GM23338 (cell line): ENCODE measurements at regions not wholly inside any gene's neighbourhood (a gene's known extent, or its start where the extent isn't known, plus 50 kb on each side); places are given as distances from the start of the nearest gene placed in this dataset.

Experiments
- ATAC-seq: fragments of 200-7000 bp; cut with Tn5 transposase; 3 replicates; pipeline ENCODE4 v1.9.1; 2020
- DNase-seq: peaks from one replicate; pipeline ENCODE4 v3.0.0-alpha.2; 2015; ENCODE audit warnings: low spot score
- H2AFZ ChIP-seq: fragments of 200-600 bp; sonication (generic); 2 replicates; pipeline ENCODE4 v1.8.0; 2016; ENCODE audit warnings: antibody characterized with exemption, mild to moderate bottlenecking, moderate library complexity
- H3F3A ChIP-seq: fragments of 200-600 bp; sonication (generic); replicated peaks from 2 replicates; pipeline ENCODE4 v1.8.0; 2017; ENCODE audit warnings: antibody characterized with exemption, mixed run types, low read depth
- H3K27ac ChIP-seq: fragments of 200-600 bp; sonication (generic); 2 replicates; pipeline ENCODE4 v1.6.1; 2016; ENCODE audit warnings: low read depth
- H3K27me3 ChIP-seq: fragments of 200-600 bp; sonication (generic); 2 replicates; pipeline ENCODE4 v1.8.0; 2016; ENCODE audit warnings: mild to moderate bottlenecking, mixed run types, moderate library complexity; ENCODE audit not compliant: insufficient read depth
- H3K36me3 ChIP-seq: fragments of 200-600 bp; sonication (generic); 2 replicates; pipeline ENCODE4 v1.8.0; 2016; ENCODE audit warnings: mild to moderate bottlenecking; ENCODE audit not compliant: insufficient read depth
- H3K4me1 ChIP-seq: fragments of 200-600 bp; sonication (generic); 2 replicates; pipeline ENCODE4 v1.8.0; 2016; ENCODE audit warnings: mild to moderate bottlenecking, moderate library complexity; ENCODE audit not compliant: insufficient read depth
- H3K4me2 ChIP-seq: fragments of 200-600 bp; sonication (generic); 2 replicates; pipeline ENCODE4 v1.7.1; 2017; ENCODE audit warnings: mixed run types
- H3K4me3 ChIP-seq: fragments of 200-600 bp; sonication (generic); 2 replicates; pipeline ENCODE4 v1.6.1; 2016; ENCODE audit warnings: mixed run types
- H3K79me2 ChIP-seq: fragments of 200-600 bp; sonication (generic); replicated peaks from 2 replicates; pipeline ENCODE4 v1.8.0; 2017; ENCODE audit warnings: mild to moderate bottlenecking; ENCODE audit not compliant: insufficient read depth
- H3K9me2 ChIP-seq: fragments of 200-600 bp; sonication (generic); 2 replicates; pipeline ENCODE4 v1.8.0; 2017; ENCODE audit not compliant: insufficient read depth
- H4K20me1 ChIP-seq: fragments of 200-600 bp; sonication (generic); replicated peaks from 2 replicates; pipeline ENCODE4 v1.8.0; 2017; ENCODE audit warnings: mild to moderate bottlenecking; ENCODE audit not compliant: insufficient read depth
- H3K27ac Mint-ChIP-seq: 2 replicates; pipeline ENCODE4 v1.8.0; 2020; ENCODE audit warnings: inconsistent platforms, mild to moderate bottlenecking, moderate library complexity, mixed read lengths
- H3K27me3 Mint-ChIP-seq: 3 replicates; pipeline ENCODE4 v1.8.0; 2022; ENCODE audit warnings: low read depth, mild to moderate bottlenecking, moderate library complexity, mixed read lengths, inconsistent platforms; ENCODE audit not compliant: insufficient read depth, poor library complexity
- H3K36me3 Mint-ChIP-seq: 3 replicates; pipeline ENCODE4 v1.8.0; 2021; ENCODE audit warnings: low read depth, mild to moderate bottlenecking, inconsistent platforms, moderate library complexity, mixed read lengths
- H3K4me1 Mint-ChIP-seq: 3 replicates; pipeline ENCODE4 v1.8.0; 2020; ENCODE audit warnings: mild to moderate bottlenecking, inconsistent platforms, mixed read lengths
- H3K4me3 Mint-ChIP-seq: 3 replicates; pipeline ENCODE4 v1.8.0; 2021; ENCODE audit warnings: moderate library complexity, mild to moderate bottlenecking, inconsistent platforms, mixed read lengths
- H3K9me3 Mint-ChIP-seq: 3 replicates; pipeline ENCODE4 v1.8.0; 2020; ENCODE audit warnings: moderate library complexity, mild to moderate bottlenecking, inconsistent platforms, mixed read lengths
- NANOG ChIP-seq: IDR thresholded peaks from 2 replicates; pipeline ENCODE4 v1.6.1; 2016; ENCODE audit warnings: antibody characterized with exemption, borderline replicate concordance
- REST ChIP-seq: IDR thresholded peaks from one replicate; pipeline ENCODE4 v1.6.1; 2018; ENCODE audit warnings: antibody characterized with exemption; ENCODE audit not compliant: unreplicated experiment
- ZNF331 ChIP-seq: fragments of 250-450 bp; sonication (Bioruptor Pico); IDR thresholded peaks from 2 replicates; pipeline ENCODE4 v1.5.0; 2020; ENCODE audit warnings: low read depth, mild to moderate bottlenecking, moderate library complexity
- TF ChIP-seq, protein P1 (sequence below), 2 experiments: fragments of 200-600 bp in 1 of 2; sonication (generic) in 1 of 2; conservative IDR thresholded peaks; 2 replicates each; pipeline versions ENCODE4 v1.5.1 to v1.6.1; 2016 to 2017; ENCODE audit warnings: antibody characterized with exemption in 2 of 2, low read depth in 2 of 2, mild to moderate bottlenecking in 2 of 2, moderate library complexity in 1 of 2

DNA sequence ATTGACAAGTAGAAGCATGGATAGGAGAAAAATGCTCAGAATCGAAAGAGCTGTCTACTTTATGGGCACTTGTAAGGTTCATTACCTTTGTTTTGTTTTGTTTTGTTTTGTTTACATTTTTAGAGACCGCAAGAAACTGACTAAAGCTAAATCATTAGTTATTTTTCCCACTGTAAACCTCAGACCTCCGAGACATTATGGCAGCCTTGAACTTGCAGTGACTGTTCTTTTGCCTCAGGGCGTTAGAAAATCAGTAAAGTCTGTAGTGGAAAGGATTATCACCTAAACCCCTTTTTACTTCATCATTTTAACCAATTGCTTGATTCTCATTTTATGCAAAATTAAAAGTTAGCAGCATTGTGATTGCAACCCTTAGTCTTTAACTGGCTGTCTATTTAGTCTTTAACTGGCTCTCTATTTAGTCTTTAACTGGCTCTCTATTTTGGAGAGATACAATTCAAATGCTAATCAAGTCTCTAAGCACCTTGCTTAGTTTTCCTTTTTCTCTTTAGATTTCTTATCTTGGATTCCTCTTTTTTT is 383.3 kb upstream of the ROBO2 start:
- peaks cover 34% of the 10 kb centered on the region for H3K4me1 Mint-ChIP-seq
- Histone ChIP-seq H3K9me2 (no peaks in the 10 kb centered on the region), H2AFZ (no peak overlapping the region), H3F3A (no peaks in the 10 kb centered on the region), H3K79me2 (no peaks in the 10 kb centered on the region), H3K27me3 (peaks cover 13% of the 10 kb centered on the region), H3K27ac (no peak overlapping the region), H3K36me3 (no peaks in the 10 kb centered on the region), H4K20me1 (no peaks in the 10 kb centered on the region), H3K4me1 (0 out of 2 replicates have a peak, but pooled peaks cover 7% of the 10 kb centered on the region), H3K4me3 (no peak overlapping the region), H3K4me2 (no peak overlapping the region)
- H3K27me3 Mint-ChIP-seq, result peaks cover 7% of the 10 kb centered on the region
- no peak for ATAC-seq
- DNase-seq, result no peak
- no peak for TF ChIP-seq NANOG
- no peak overlapping the region for H3K4me3 Mint-ChIP-seq
- no peaks in the 10 kb centered on the region for H3K9me3 Mint-ChIP-seq
- H3K27ac Mint-ChIP-seq, result no peak overlapping the region
- no peaks in the 10 kb centered on the region for H3K36me3 Mint-ChIP-seq

DNA sequence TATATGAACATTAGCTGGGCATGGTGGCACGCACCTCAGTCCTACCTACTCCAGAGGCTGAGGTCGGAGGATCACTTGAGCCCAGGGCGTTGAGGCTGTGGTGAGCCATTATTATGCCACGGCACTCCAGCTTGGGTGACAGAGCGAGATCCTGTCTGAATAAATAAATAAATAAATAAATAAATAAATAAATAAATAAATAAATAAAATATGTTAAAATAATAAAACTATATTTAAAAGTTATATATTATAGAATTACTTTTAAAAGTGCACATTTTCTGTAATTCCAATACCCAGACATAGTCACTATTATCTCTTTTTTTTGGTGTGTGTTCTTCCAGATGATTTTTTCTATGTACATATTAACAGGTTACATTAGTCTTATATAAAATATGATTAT is 382.0 kb upstream of the ROBO2 start:
- Histone ChIP-seq H3F3A (no peaks in the 10 kb centered on the region), H3K4me3 (no peak overlapping the region), H3K4me1 (peaks cover 15% of the 10 kb centered on the region; the same call in 1 of the 2 replicates), H3K79me2 (no peaks in the 10 kb centered on the region), H3K27me3 (peaks cover 13% of the 10 kb centered on the region), H3K36me3 (no peaks in the 10 kb centered on the region), H3K27ac (no peak overlapping the region), H4K20me1 (no peaks in the 10 kb centered on the region), H3K9me2 (peaks cover 5% of the 10 kb centered on the region), H3K4me2 (no peak overlapping the region), H2AFZ (no peak overlapping the region)
- H3K9me3 Mint-ChIP-seq, result peaks cover 4% of the 10 kb centered on the region; the same call in 1 of the 3 replicates
- no peak for ATAC-seq
- H3K36me3 Mint-ChIP-seq, result peaks cover 5% of the 10 kb centered on the region; the same call in 2 of the 3 replicates
- DNase-seq, result no peak
- H3K27me3 Mint-ChIP-seq, result peaks cover 7% of the 10 kb centered on the region
- no peak overlapping the region for H3K4me3 Mint-ChIP-seq
- H3K4me1 Mint-ChIP-seq, result peaks cover 43% of the 10 kb centered on the region
- TF ChIP-seq, protein P1, sequence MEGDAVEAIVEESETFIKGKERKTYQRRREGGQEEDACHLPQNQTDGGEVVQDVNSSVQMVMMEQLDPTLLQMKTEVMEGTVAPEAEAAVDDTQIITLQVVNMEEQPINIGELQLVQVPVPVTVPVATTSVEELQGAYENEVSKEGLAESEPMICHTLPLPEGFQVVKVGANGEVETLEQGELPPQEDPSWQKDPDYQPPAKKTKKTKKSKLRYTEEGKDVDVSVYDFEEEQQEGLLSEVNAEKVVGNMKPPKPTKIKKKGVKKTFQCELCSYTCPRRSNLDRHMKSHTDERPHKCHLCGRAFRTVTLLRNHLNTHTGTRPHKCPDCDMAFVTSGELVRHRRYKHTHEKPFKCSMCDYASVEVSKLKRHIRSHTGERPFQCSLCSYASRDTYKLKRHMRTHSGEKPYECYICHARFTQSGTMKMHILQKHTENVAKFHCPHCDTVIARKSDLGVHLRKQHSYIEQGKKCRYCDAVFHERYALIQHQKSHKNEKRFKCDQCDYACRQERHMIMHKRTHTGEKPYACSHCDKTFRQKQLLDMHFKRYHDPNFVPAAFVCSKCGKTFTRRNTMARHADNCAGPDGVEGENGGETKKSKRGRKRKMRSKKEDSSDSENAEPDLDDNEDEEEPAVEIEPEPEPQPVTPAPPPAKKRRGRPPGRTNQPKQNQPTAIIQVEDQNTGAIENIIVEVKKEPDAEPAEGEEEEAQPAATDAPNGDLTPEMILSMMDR (conservative IDR thresholded peaks at IDR 0.05; ENCODE audit: low read depth in 2 of 2), result no peak
- no peak for TF ChIP-seq ZNF331 (CRISPR knock-in tag)
- no peak for TF ChIP-seq REST
- no peak overlapping the region for H3K27ac Mint-ChIP-seq
